A673 (cell line): ENCODE measurements at regions not wholly inside any gene's neighbourhood (a gene's known extent, or its start where the extent isn't known, plus 50 kb on each side); places are given as distances from the start of the nearest gene placed in this dataset.

ENCODE experiments used
- CTCF ChIP-seq: fragments of 300-800, 200-600 bp; sonication (generic); conservative IDR thresholded peaks from 2 replicates; pipeline ENCODE4 v1.5.1; 2017; ENCODE audit warnings: low read depth, mild to moderate bottlenecking, antibody characterized with exemption, low read length, moderate library complexity, mixed read lengths
- EZH2 ChIP-seq: fragments of 200-600 bp; sonication (generic); IDR thresholded peaks from 2 replicates; pipeline ENCODE4 v1.6.1; 2017; ENCODE audit warnings: borderline replicate concordance, low read depth, mild to moderate bottlenecking, mixed read lengths, antibody characterized with exemption, low read length; ENCODE audit not compliant: poor library complexity, severe bottlenecking

DNA sequence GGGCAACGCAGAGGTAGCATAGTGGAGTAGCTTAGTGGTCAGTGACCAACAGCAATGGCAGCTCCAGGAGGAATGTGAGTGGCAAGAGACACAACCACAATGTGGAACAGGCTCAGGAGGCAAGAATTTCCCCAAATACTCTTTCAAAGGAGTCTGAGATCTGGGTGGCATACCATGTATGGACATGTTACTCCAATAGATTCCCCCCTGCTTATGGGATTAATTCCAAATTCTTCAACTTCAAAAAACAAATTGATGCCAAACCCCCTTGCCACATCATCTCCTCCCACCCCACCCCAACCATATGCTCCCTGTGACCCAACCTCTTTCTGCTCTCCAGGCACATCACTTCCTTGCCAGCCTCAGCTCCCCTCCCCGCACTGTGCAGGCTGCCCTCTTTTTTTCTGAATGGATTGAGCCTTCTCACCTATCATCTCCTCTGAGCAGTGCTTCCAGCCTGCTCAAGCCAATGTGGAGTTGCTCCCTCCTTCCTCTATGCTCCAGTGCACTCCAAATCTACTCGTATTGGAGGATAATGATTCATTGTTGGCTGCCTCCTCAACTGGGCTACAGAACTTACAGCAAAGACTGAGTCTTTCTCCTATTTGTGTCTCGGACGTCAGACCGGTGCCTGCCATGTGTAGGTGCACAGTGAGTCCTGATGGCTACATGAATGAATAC is 93.0 kb upstream of the CEP85L start:
- TF ChIP-seq CTCF (no peak), EZH2 (no peak)
